Left lung (tissue), 4 donors: ENCODE measurements at regions not wholly inside any gene's neighbourhood (a gene's known extent, or its start where the extent isn't known, plus 50 kb on each side); places are given as distances from the start of the nearest gene placed in this dataset.
A peak's percentile ranks its signal among the peaks of the same experiment; 100 is the strongest.

Experiments used
- ATAC-seq: fragments of 200-7000 bp; cut with Tn5 transposase; one replicate; pipeline ENCODE4 v1.9.1; 2020; ENCODE audit warnings: moderate library complexity
- DNase-seq, 4 donors: peaks; one replicate each; pipeline ENCODE4 v3.0.0-alpha.2; 2013 to 2020
- H3K27ac ChIP-seq, 2 donors: fragments of 200-600 bp; sonication (generic) in 1 of 2; one replicate each; pipeline versions ENCODE4 v1.5.0 to v1.8.0; 2020 to 2021
- H3K27me3 ChIP-seq, 2 donors: fragments of 200-600 bp; sonication (generic) in 1 of 2; one replicate each; pipeline versions ENCODE4 v1.5.0 to v1.8.0; 2020 to 2021
- H3K36me3 ChIP-seq, 2 donors: fragments of 200-600 bp; sonication (generic) in 1 of 2; one replicate each; pipeline versions ENCODE4 v1.5.0 to v1.8.0; 2020 to 2021
- H3K4me1 ChIP-seq, 2 donors: fragments of 200-600 bp; one replicate each; pipeline ENCODE4 v1.8.0; 2021
- H3K4me3 ChIP-seq, 2 donors: fragments of 200-600 bp; sonication (generic) in 1 of 2; one replicate each; pipeline versions ENCODE4 v1.5.0 to v1.8.0; 2020 to 2021; ENCODE audit warnings: mild to moderate bottlenecking in 1 of 2
- H3K9me3 ChIP-seq, 2 donors: fragments of 200-600 bp; sonication (generic) in 1 of 2; one replicate each; pipeline versions ENCODE4 v1.5.0 to v1.8.0; 2020 to 2021
- intact Hi-C, 2 donors: fragments of 100-400 bp; cut with DNase I; formaldehyde crosslinking; loops; one replicate each; pipeline versions ENCODE4 v1.11.2 to v1.14.2; 2022
- TF ChIP-seq, protein P1 (sequence below), 2 donors: fragments of 200-600 bp; sonication (generic) in 1 of 2; IDR thresholded peaks; one replicate each; pipeline versions ENCODE4 v1.5.0 to v1.8.0; 2021; ENCODE audit warnings: antibody characterized with exemption in 2 of 2
- donor health status: DM: no; HTN: yes; CAD: no.
- donor health status: DM: no; HTN: no; CAD: no.

DNA sequence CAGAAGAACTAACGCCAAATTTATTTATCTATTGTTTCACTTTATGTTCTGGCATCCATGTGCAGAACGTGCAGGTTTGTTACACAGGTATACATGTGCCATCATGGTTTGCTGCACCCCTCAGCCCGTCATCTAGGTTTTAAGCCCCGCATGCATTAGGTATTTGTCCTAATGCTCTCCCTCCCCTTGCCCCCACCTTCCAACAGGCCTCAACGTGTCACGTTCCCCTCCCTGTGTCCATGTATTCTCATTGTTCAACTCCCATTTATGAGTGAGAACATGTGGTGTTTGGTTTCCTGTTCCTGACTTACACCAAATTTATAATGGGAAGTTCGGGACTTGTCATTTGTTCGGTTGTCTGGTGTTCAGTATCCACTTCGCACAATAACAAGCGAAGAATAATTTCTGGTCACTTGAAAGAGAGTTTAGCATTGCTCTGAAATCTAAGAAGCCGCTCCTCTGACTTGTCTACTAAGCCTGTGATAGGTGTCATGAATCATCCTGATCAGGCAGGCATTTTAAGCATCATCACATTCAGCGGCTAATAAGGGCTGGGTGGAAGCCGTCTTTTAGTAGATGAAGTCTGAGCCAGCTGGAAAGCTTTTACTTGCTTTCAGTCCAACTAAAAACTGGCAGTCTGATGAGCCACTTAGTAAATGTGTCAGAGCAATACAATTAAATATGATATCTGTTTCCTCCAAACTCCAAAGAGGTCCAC lies 1065.7 kb upstream of the PABPC4L start:
- Histone ChIP-seq H3K9me3 (no peaks in the 10 kb centered on the region), H3K27me3 (no peaks in the 10 kb centered on the region), H3K36me3 (no peaks in the 10 kb centered on the region), H3K4me1 (no peaks in the 10 kb centered on the region), H3K4me3 (no peak overlapping the region), H3K27ac (no peak overlapping the region)
- DNase-seq (peak in 1 of 4 donors; percentile 10), ATAC-seq (no peak)
- TF ChIP-seq, protein P1, sequence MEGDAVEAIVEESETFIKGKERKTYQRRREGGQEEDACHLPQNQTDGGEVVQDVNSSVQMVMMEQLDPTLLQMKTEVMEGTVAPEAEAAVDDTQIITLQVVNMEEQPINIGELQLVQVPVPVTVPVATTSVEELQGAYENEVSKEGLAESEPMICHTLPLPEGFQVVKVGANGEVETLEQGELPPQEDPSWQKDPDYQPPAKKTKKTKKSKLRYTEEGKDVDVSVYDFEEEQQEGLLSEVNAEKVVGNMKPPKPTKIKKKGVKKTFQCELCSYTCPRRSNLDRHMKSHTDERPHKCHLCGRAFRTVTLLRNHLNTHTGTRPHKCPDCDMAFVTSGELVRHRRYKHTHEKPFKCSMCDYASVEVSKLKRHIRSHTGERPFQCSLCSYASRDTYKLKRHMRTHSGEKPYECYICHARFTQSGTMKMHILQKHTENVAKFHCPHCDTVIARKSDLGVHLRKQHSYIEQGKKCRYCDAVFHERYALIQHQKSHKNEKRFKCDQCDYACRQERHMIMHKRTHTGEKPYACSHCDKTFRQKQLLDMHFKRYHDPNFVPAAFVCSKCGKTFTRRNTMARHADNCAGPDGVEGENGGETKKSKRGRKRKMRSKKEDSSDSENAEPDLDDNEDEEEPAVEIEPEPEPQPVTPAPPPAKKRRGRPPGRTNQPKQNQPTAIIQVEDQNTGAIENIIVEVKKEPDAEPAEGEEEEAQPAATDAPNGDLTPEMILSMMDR (IDR thresholded peaks at IDR 0.05): no peak
- intact Hi-C loops: no loop called here

- H3K9me3 ChIP-seq: no peaks in the 10 kb centered on the region
- H3K36me3 ChIP-seq: no peaks in the 10 kb centered on the region
- TF ChIP-seq, protein P1 (IDR thresholded peaks at IDR 0.05): no peak
- no peaks in the 10 kb centered on the region for H3K27me3 ChIP-seq
- H3K4me3 ChIP-seq: no peak overlapping the region
- no peak for DNase-seq
- H3K4me1 ChIP-seq: no peaks in the 10 kb centered on the region
- no peak overlapping the region for H3K27ac ChIP-seq
- ATAC-seq: no peak
- intact Hi-C loops: no loop called here
Observed at GRCh38 chr4:135256111-135256510, 1054.5 kb upstream of the PABPC4L start.

DNA sequence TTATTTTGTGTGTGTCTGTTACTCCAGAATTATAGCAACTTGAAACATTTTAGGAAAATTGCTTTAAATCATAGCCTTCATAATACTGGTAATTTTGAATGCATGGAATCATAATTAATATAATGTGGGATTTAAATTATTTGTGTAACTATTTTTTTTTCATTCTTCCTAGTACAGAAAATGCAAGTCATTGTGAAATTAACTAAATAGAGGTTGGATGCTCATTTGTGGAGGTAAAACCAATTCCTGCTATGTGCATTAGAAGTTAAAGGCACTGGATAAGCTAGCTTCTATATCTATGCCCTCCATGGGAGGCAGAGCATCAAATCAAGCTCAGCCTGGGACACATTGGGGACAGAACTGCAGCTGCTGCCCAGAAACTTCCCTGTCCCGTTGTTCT lies 1048.5 kb upstream of the PABPC4L start:
- H3K9me3 ChIP-seq: no peaks in the 10 kb centered on the region
- H3K4me3 ChIP-seq: no peak overlapping the region
- no peak overlapping the region for H3K27ac ChIP-seq
- intact Hi-C loops: no loop called here
- ATAC-seq (no peak), DNase-seq (no peak)
- TF ChIP-seq, protein P1 (IDR thresholded peaks at IDR 0.05): no peak
- no peaks in the 10 kb centered on the region for H3K36me3 ChIP-seq
- H3K4me1 ChIP-seq: no peaks in the 10 kb centered on the region
- no peaks in the 10 kb centered on the region for H3K27me3 ChIP-seq

GRCh38 chr4:135249024-135249423 lies 1047.4 kb upstream of the PABPC4L start:
- Histone ChIP-seq H3K27me3 (no peaks in the 10 kb centered on the region), H3K27ac (no peak overlapping the region), H3K4me1 (no peaks in the 10 kb centered on the region), H3K4me3 (no peak overlapping the region), H3K36me3 (no peaks in the 10 kb centered on the region), H3K9me3 (no peaks in the 10 kb centered on the region)
- ATAC-seq: no peak
- TF ChIP-seq, protein P1 (IDR thresholded peaks at IDR 0.05): no peak
- no peak for DNase-seq
- intact Hi-C loops: no loop called here

DNA sequence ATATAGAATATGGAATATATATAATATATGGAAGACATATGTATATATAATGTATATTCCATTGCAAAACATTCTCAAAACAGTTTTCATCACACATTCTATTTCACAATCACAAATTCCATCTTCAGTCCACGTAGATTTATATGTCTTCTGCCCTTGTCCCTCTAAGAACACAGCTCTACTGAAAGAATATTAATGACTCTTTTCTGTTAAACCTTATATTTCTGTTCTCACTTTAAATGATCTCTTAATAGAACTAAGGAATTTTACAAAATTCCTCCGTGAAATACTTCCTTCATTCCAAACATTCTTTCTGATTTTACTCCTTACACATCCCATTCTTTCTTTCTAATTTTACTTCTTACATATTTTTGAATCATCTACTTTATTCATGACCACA lies 1043.1 kb upstream of the PABPC4L start:
- DNase-seq: no peak
- intact Hi-C loops: no loop called here
- no peaks in the 10 kb centered on the region for H3K9me3 ChIP-seq
- no peak overlapping the region for H3K4me3 ChIP-seq
- H3K4me1 ChIP-seq: no peaks in the 10 kb centered on the region
- no peaks in the 10 kb centered on the region for H3K27me3 ChIP-seq
- no peak for ATAC-seq
- no peak overlapping the region for H3K27ac ChIP-seq
- TF ChIP-seq, protein P1 (IDR thresholded peaks at IDR 0.05): no peak
- no peaks in the 10 kb centered on the region for H3K36me3 ChIP-seq
